Esophagus muscularis mucosa (tissue), 3 donors: ENCODE measurements at regions not wholly inside any gene's neighbourhood (a gene's known extent, or its start where the extent isn't known, plus 50 kb on each side); places are given as distances from the start of the nearest gene placed in this dataset.

ENCODE experiments used
- POLR2AphosphoS5 ChIP-seq, 2 donors: sonication (generic); formaldehyde crosslinking; IDR thresholded peaks; one replicate each; pipeline ENCODE4 v1.6.1; 2017; ENCODE audit warnings: antibody characterized with exemption in 2 of 2
- TF ChIP-seq, protein P1 (sequence below), 3 experiments: fragments of 200-600 bp in 2 of 3; fragments of 450-650 bp in 1 of 3; sonication (generic) in 2 of 3; IDR thresholded peaks; one replicate each; pipeline ENCODE4 v1.5.1; 2017 to 2019; ENCODE audit warnings: antibody characterized with exemption in 3 of 3, mild to moderate bottlenecking in 2 of 3, moderate library complexity in 1 of 3

DNA sequence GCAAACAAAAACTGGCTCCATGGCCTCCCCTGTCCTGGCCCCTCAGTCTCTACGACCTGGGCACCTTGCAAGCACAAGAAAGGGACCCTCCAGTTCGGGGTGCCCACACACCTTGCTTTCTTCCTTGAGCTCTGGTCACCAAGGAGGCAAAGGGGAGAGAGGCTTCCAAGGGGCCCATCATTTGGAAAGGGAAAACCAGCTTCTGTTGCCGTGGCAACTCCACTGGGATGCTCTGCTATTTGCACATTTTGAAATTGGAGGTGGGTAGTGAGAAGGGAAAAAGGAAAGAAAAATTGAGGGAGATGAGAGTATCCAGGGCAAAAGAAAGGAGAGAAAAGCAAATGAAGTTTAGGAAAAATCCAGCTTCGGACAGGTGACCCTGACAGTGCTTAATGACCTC, 388.4 kb downstream of the SHANK2 start:
- TF ChIP-seq POLR2AphosphoS5 (IDR thresholded peaks at IDR 0.05): no peak
- TF ChIP-seq, protein P1, sequence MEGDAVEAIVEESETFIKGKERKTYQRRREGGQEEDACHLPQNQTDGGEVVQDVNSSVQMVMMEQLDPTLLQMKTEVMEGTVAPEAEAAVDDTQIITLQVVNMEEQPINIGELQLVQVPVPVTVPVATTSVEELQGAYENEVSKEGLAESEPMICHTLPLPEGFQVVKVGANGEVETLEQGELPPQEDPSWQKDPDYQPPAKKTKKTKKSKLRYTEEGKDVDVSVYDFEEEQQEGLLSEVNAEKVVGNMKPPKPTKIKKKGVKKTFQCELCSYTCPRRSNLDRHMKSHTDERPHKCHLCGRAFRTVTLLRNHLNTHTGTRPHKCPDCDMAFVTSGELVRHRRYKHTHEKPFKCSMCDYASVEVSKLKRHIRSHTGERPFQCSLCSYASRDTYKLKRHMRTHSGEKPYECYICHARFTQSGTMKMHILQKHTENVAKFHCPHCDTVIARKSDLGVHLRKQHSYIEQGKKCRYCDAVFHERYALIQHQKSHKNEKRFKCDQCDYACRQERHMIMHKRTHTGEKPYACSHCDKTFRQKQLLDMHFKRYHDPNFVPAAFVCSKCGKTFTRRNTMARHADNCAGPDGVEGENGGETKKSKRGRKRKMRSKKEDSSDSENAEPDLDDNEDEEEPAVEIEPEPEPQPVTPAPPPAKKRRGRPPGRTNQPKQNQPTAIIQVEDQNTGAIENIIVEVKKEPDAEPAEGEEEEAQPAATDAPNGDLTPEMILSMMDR (IDR thresholded peaks at IDR 0.05): no peak
